Progenitor cell of endocrine pancreas (in vitro differentiated cells): ENCODE measurements at regions not wholly inside any gene's neighbourhood (a gene's known extent, or its start where the extent isn't known, plus 50 kb on each side); places are given as distances from the start of the nearest gene placed in this dataset.

ENCODE experiments used
- DNase-seq: peaks from one replicate; pipeline ENCODE4 v3.0.0; 2021; ENCODE audit warnings: low spot score; ENCODE audit not compliant: unreplicated experiment
- H3K27ac Mint-ChIP-seq: 2 replicates; pipeline ENCODE4 v1.8.0; 2021; ENCODE audit warnings: mild to moderate bottlenecking, moderate library complexity, mixed read lengths
- H3K27me3 Mint-ChIP-seq: 2 replicates; pipeline ENCODE4 v1.8.0; 2021; ENCODE audit warnings: mixed read lengths
- H3K36me3 Mint-ChIP-seq: 2 replicates; pipeline ENCODE4 v1.8.0; 2022; ENCODE audit warnings: mixed read lengths; ENCODE audit not compliant: insufficient read depth
- H3K4me1 Mint-ChIP-seq: 2 replicates; pipeline ENCODE4 v1.8.0; 2021; ENCODE audit warnings: low read depth, mixed read lengths
- H3K4me3 Mint-ChIP-seq: 2 replicates; pipeline ENCODE4 v1.8.0; 2021; ENCODE audit warnings: low read depth, mild to moderate bottlenecking, moderate library complexity, mixed read lengths
- H3K9me3 Mint-ChIP-seq: 2 replicates; pipeline ENCODE4 v1.8.0; 2021; ENCODE audit warnings: low read depth, mixed read lengths
- CTCF ChIP-seq: fragments of 200-600 bp; sonication (generic); IDR thresholded peaks from one replicate; pipeline ENCODE4 v1.5.0; 2021; ENCODE audit warnings: antibody characterized with exemption, mild to moderate bottlenecking; ENCODE audit not compliant: unreplicated experiment

- peaks cover 8% of the 10 kb centered on the region for H3K4me1 Mint-ChIP-seq
- peaks cover 20% of the 10 kb centered on the region for H3K9me3 Mint-ChIP-seq
- no peaks in the 10 kb centered on the region for H3K27me3 Mint-ChIP-seq
- H3K36me3 Mint-ChIP-seq = no peaks in the 10 kb centered on the region
- H3K27ac Mint-ChIP-seq = no peak overlapping the region
- no peak overlapping the region for H3K4me3 Mint-ChIP-seq
- TF ChIP-seq CTCF = no peak
- no peak for DNase-seq
Measured at GRCh38 chr5:31124651-31125305, 68.7 kb upstream of the CDH6 start.

- Mint-ChIP-seq H3K27ac (no peak overlapping the region), H3K36me3 (no peaks in the 10 kb centered on the region), H3K27me3 (no peaks in the 10 kb centered on the region), H3K9me3 (peaks cover 20% of the 10 kb centered on the region), H3K4me3 (no peak overlapping the region), H3K4me1 (peaks cover 8% of the 10 kb centered on the region)
- TF ChIP-seq CTCF = no peak
- DNase-seq = no peak
Measured at GRCh38 chr5:31124026-31124425, 69.5 kb upstream of the CDH6 start.

GRCh38 chr5:31122998-31123951 is 70.2 kb upstream of the CDH6 start:
- Mint-ChIP-seq H3K27me3 (no peaks in the 10 kb centered on the region), H3K27ac (no peak overlapping the region), H3K4me3 (no peak overlapping the region), H3K36me3 (no peaks in the 10 kb centered on the region), H3K4me1 (peaks cover 8% of the 10 kb centered on the region), H3K9me3 (peaks cover 20% of the 10 kb centered on the region)
- TF ChIP-seq CTCF = no peak
- DNase-seq = no peak

- Mint-ChIP-seq H3K4me1 (peaks cover 8% of the 10 kb centered on the region), H3K27ac (no peak overlapping the region), H3K9me3 (peaks cover 15% of the 10 kb centered on the region), H3K4me3 (no peak overlapping the region), H3K27me3 (no peaks in the 10 kb centered on the region), H3K36me3 (no peaks in the 10 kb centered on the region)
- no peak for DNase-seq
- TF ChIP-seq CTCF = no peak
Measured at GRCh38 chr5:31121224-31121623, 72.3 kb upstream of the CDH6 start.

- no peaks in the 10 kb centered on the region for H3K36me3 Mint-ChIP-seq
Measured at GRCh38 chr5:31120642-31120948, 72.9 kb upstream of the CDH6 start.

More at GRCh38 chr5:31120642-31120948, 72.9 kb upstream of the CDH6 start:
- Mint-ChIP-seq H3K27ac (no peak overlapping the region), H3K9me3 (peaks cover 10% of the 10 kb centered on the region), H3K4me1 (peaks cover 8% of the 10 kb centered on the region), H3K4me3 (no peak overlapping the region), H3K27me3 (no peaks in the 10 kb centered on the region)
- no peak for DNase-seq
- TF ChIP-seq CTCF = no peak
